ENCODE measurements at regions not wholly inside any gene's neighbourhood (a gene's known extent, or its start where the extent isn't known, plus 50 kb on each side); places are given as distances from the start of the nearest gene placed in this dataset.

DNA sequence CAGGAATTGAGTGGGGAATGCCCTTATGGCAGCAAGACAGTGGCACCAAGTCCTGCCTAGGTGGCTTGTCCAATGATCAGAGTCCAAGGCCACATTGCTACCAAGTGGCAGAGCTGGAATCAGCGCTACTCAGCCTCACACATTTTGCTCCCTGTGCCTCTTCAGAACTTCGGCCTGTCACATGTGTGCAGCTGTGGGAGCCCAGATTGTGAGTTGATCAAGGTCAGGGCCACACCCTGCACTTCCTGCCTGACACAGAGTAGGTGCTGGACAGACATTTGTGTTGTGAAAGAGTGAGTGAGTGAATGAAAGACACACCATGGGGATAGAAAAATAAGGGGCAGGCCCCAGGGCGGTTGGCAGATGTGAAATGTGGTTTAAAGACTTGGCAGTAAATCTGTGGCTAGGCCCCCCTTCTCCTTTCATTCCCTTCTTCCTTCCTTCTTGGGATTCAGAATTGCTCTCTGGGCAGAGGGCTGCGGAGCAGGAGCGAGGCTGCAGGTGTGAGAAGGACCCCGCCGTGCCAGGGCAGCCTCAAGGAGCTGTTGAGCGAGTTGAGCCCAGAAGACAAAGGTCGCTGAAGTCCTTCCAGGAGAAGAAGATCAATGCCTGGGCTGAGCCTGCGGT lies 83.5 kb downstream of the SLC25A47 start (continued):
- no peak for TF ChIP-seq NFIX (CRISPR knock-in tag; IDR thresholded peaks at IDR 0.05; ENCODE audit: low read depth)
- TF ChIP-seq, protein P1, sequence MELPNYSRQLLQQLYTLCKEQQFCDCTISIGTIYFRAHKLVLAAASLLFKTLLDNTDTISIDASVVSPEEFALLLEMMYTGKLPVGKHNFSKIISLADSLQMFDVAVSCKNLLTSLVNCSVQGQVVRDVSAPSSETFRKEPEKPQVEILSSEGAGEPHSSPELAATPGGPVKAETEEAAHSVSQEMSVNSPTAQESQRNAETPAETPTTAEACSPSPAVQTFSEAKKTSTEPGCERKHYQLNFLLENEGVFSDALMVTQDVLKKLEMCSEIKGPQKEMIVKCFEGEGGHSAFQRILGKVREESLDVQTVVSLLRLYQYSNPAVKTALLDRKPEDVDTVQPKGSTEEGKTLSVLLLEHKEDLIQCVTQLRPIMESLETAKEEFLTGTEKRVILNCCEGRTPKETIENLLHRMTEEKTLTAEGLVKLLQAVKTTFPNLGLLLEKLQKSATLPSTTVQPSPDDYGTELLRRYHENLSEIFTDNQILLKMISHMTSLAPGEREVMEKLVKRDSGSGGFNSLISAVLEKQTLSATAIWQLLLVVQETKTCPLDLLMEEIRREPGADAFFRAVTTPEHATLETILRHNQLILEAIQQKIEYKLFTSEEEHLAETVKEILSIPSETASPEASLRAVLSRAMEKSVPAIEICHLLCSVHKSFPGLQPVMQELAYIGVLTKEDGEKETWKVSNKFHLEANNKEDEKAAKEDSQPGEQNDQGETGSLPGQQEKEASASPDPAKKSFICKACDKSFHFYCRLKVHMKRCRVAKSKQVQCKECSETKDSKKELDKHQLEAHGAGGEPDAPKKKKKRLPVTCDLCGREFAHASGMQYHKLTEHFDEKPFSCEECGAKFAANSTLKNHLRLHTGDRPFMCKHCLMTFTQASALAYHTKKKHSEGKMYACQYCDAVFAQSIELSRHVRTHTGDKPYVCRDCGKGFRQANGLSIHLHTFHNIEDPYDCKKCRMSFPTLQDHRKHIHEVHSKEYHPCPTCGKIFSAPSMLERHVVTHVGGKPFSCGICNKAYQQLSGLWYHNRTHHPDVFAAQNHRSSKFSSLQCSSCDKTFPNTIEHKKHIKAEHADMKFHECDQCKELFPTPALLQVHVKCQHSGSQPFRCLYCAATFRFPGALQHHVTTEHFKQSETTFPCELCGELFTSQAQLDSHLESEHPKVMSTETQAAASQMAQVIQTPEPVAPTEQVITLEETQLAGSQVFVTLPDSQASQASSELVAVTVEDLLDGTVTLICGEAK (IDR thresholded peaks at IDR 0.05): no peak
- TF ChIP-seq, protein P1 (CRISPR knock-in tag; IDR thresholded peaks at IDR 0.05): no peak
- TF ChIP-seq PHF20 (IDR thresholded peaks at IDR 0.05; ENCODE audit: partially characterized antibody): no peak
- TF ChIP-seq NFXL1 (CRISPR knock-in tag; IDR thresholded peaks at IDR 0.05): no peak
- TF ChIP-seq MCM7 (IDR thresholded peaks at IDR 0.05): no peak
- no peak for TF ChIP-seq ZNF561 (CRISPR knock-in tag; conservative IDR thresholded peaks at IDR 0.05)
- no peak for TF ChIP-seq RHOXF2B (CRISPR knock-in tag; conservative IDR thresholded peaks at IDR 0.05)
- TF ChIP-seq, protein P2, sequence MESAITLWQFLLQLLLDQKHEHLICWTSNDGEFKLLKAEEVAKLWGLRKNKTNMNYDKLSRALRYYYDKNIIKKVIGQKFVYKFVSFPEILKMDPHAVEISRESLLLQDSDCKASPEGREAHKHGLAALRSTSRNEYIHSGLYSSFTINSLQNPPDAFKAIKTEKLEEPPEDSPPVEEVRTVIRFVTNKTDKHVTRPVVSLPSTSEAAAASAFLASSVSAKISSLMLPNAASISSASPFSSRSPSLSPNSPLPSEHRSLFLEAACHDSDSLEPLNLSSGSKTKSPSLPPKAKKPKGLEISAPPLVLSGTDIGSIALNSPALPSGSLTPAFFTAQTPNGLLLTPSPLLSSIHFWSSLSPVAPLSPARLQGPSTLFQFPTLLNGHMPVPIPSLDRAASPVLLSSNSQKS (CRISPR knock-in tag; IDR thresholded peaks at IDR 0.05): no peak
- TF ChIP-seq MED1 (CRISPR knock-in tag; IDR thresholded peaks at IDR 0.05; ENCODE audit: borderline replicate concordance): no peak
- TF ChIP-seq, protein P3, sequence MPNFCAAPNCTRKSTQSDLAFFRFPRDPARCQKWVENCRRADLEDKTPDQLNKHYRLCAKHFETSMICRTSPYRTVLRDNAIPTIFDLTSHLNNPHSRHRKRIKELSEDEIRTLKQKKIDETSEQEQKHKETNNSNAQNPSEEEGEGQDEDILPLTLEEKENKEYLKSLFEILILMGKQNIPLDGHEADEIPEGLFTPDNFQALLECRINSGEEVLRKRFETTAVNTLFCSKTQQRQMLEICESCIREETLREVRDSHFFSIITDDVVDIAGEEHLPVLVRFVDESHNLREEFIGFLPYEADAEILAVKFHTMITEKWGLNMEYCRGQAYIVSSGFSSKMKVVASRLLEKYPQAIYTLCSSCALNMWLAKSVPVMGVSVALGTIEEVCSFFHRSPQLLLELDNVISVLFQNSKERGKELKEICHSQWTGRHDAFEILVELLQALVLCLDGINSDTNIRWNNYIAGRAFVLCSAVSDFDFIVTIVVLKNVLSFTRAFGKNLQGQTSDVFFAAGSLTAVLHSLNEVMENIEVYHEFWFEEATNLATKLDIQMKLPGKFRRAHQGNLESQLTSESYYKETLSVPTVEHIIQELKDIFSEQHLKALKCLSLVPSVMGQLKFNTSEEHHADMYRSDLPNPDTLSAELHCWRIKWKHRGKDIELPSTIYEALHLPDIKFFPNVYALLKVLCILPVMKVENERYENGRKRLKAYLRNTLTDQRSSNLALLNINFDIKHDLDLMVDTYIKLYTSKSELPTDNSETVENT (CRISPR knock-in tag; IDR thresholded peaks at IDR 0.05): no peak
- TF ChIP-seq BRD4 (IDR thresholded peaks at IDR 0.05): no peak
- TF ChIP-seq CREM (IDR thresholded peaks at IDR 0.05; ENCODE audit: low read depth): peak; percentile 60
- TF ChIP-seq LARP7 (IDR thresholded peaks at IDR 0.05): no peak
- TF ChIP-seq HLTF (IDR thresholded peaks at IDR 0.05): no peak
- peak; percentile 78 for TF ChIP-seq CEBPB (tag; IDR thresholded peaks at IDR 0.05)
- TF ChIP-seq RNF2 (IDR thresholded peaks at IDR 0.05): no peak
- TF ChIP-seq ZNF551 (CRISPR knock-in tag; IDR thresholded peaks at IDR 0.05): no peak
- TF ChIP-seq, protein P4, sequence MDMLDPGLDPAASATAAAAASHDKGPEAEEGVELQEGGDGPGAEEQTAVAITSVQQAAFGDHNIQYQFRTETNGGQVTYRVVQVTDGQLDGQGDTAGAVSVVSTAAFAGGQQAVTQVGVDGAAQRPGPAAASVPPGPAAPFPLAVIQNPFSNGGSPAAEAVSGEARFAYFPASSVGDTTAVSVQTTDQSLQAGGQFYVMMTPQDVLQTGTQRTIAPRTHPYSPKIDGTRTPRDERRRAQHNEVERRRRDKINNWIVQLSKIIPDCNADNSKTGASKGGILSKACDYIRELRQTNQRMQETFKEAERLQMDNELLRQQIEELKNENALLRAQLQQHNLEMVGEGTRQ (CRISPR knock-in tag; IDR thresholded peaks at IDR 0.05): no peak
